Neural cell (in vitro differentiated cells): ENCODE measurements at regions not wholly inside any gene's neighbourhood (a gene's known extent, or its start where the extent isn't known, plus 50 kb on each side); places are given as distances from the start of the nearest gene placed in this dataset.

Source experiments
- H2AFZ ChIP-seq: fragments of 200-600, 300-800 bp; sonication (generic), shearing (Covaris generic); 2 replicates; pipeline ENCODE4 v1.6.0; 2014; ENCODE audit warnings: low read depth, mild to moderate bottlenecking, antibody characterized with exemption, low read length, moderate library complexity
- H3F3A ChIP-seq: fragments of 200-600 bp; shearing (Covaris generic); 2 replicates; pipeline ENCODE4 v1.6.1; 2016; ENCODE audit warnings: mild to moderate bottlenecking, moderate library complexity, mixed read lengths, antibody characterized with exemption, low read length; ENCODE audit not compliant: insufficient read depth, poor library complexity, severe bottlenecking
- H3K27ac ChIP-seq: fragments of 200-600, 300-800 bp; sonication (generic), shearing (Covaris generic); 2 replicates; pipeline ENCODE4 v1.5.1; 2014; ENCODE audit warnings: mild to moderate bottlenecking, low read length, moderate library complexity
- H3K27me3 ChIP-seq: fragments of 300-800, 200-600 bp; sonication (generic), shearing (Covaris generic); 2 replicates; pipeline ENCODE4 v1.6.0; 2014; ENCODE audit warnings: mild to moderate bottlenecking, low read depth, low read length, moderate library complexity; ENCODE audit not compliant: insufficient read depth
- H3K36me3 ChIP-seq: fragments of 300-800, 200-600 bp; sonication (generic), shearing (Covaris generic); 2 replicates; pipeline ENCODE4 v1.5.1; 2014; ENCODE audit warnings: mild to moderate bottlenecking, antibody characterized with exemption, low read length, moderate library complexity; ENCODE audit not compliant: insufficient read depth
- H3K4me2 ChIP-seq: fragments of 300-800, 200-600 bp; sonication (generic), shearing (Covaris generic); 2 replicates; pipeline ENCODE4 v1.6.0; 2014; ENCODE audit warnings: mild to moderate bottlenecking, low read length
- H3K4me3 ChIP-seq: fragments of 300-800, 200-600 bp; sonication (generic), shearing (Covaris generic); 2 replicates; pipeline ENCODE4 v1.5.1; 2014; ENCODE audit warnings: mild to moderate bottlenecking, low read length, moderate library complexity
- H3K79me2 ChIP-seq: fragments of 200-600 bp; shearing (Covaris generic); replicated peaks from 2 replicates; pipeline ENCODE4 v1.6.0; 2014; ENCODE audit warnings: mild to moderate bottlenecking, low read length, moderate library complexity; ENCODE audit not compliant: insufficient read depth
- H3K9ac ChIP-seq: fragments of 300-800, 200-600 bp; sonication (generic), shearing (Covaris generic); 2 replicates; pipeline ENCODE4 v1.6.1; 2016; ENCODE audit warnings: mild to moderate bottlenecking, low read length, mixed read lengths
- H3K9me2 ChIP-seq: fragments of 200-600 bp; shearing (Covaris generic); 2 replicates; pipeline ENCODE4 v1.6.1; 2016; ENCODE audit warnings: mild to moderate bottlenecking, low read length, mixed read lengths; ENCODE audit not compliant: insufficient read depth
- H3K9me3 ChIP-seq: fragments of 200-600, 300-800 bp; sonication (generic), shearing (Covaris generic); 2 replicates; pipeline ENCODE4 v1.6.1; 2016; ENCODE audit warnings: mild to moderate bottlenecking, mixed run types, low read length, moderate library complexity, mixed read lengths
- H4K20me1 ChIP-seq: fragments of 200-600 bp; shearing (Covaris generic); 2 replicates; pipeline ENCODE4 v1.6.1; 2016; ENCODE audit warnings: mild to moderate bottlenecking, mixed run types; ENCODE audit not compliant: insufficient read depth
- EP300 ChIP-seq: fragments of 450-650 bp; conservative IDR thresholded peaks from 2 replicates; pipeline ENCODE4 v1.6.1; 2014; ENCODE audit warnings: antibody characterized with exemption, mild to moderate bottlenecking, moderate library complexity; ENCODE audit not compliant: poor library complexity, severe bottlenecking
- EZH2 ChIP-seq: fragments of 200-600, 300-800 bp; shearing (Covaris generic), sonication (generic); IDR thresholded peaks from 2 replicates; pipeline ENCODE4 v1.6.1; 2014; ENCODE audit warnings: antibody characterized with exemption, low read length, borderline replicate concordance, mild to moderate bottlenecking; ENCODE audit not compliant: insufficient read depth, poor library complexity, severe bottlenecking
- MXI1 ChIP-seq: fragments of 450-650 bp; conservative IDR thresholded peaks from 2 replicates; pipeline ENCODE4 v1.6.1; 2014; ENCODE audit warnings: antibody characterized with exemption, mild to moderate bottlenecking; ENCODE audit not compliant: poor library complexity, severe bottlenecking
- POLR2AphosphoS5 ChIP-seq: IDR thresholded peaks from 2 replicates; pipeline ENCODE4 v1.6.1; 2012
- RAD21 ChIP-seq: fragments of 450-650 bp; conservative IDR thresholded peaks from 2 replicates; pipeline ENCODE4 v1.6.1; 2014; ENCODE audit warnings: antibody characterized with exemption, mild to moderate bottlenecking, moderate library complexity
- SMC3 ChIP-seq: fragments of 450-650 bp; conservative IDR thresholded peaks from 2 replicates; pipeline ENCODE4 v1.6.1; 2014; ENCODE audit warnings: antibody characterized with exemption, mild to moderate bottlenecking, moderate library complexity; ENCODE audit not compliant: poor library complexity
- TAF1 ChIP-seq: IDR thresholded peaks from 2 replicates; pipeline ENCODE4 v1.6.1; 2012; ENCODE audit warnings: low read depth
- TF ChIP-seq, protein P1 (sequence below): IDR thresholded peaks from 2 replicates; pipeline ENCODE4 v1.6.1; 2012; ENCODE audit warnings: borderline replicate concordance
- TF ChIP-seq, protein P2 (sequence below): fragments of 450-650 bp; IDR thresholded peaks from 2 replicates; pipeline ENCODE4 v1.5.1; 2014; ENCODE audit warnings: antibody characterized with exemption, mild to moderate bottlenecking, moderate library complexity; ENCODE audit not compliant: poor library complexity, severe bottlenecking

DNA sequence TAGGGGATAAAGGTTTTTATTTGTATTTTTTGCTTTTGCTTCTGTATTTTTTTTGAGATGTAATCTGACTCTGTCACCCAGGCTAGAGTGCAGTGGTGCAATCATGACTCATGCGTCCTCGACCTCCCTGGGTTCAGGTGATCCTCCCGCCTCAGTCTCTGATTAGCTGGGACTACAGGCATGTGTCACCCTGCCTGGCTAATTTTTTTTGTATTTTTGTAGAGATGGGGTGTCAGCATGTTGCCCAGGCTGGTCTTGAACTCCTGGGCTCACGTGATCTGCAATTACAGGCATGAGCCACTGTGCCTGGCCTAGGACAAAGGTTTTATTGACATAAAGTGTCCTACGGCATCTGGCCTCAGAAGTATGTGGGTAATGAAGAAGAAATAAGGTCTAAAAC is 297.1 kb upstream of the C9orf72 start:
- Histone ChIP-seq H3F3A (no peaks in the 10 kb centered on the region), H3K9ac (no peak overlapping the region), H2AFZ (no peak overlapping the region), H3K27me3 (no peaks in the 10 kb centered on the region), H3K9me3 (peaks cover 4% of the 10 kb centered on the region), H3K9me2 (no peaks in the 10 kb centered on the region), H3K27ac (no peak overlapping the region), H4K20me1 (no peaks in the 10 kb centered on the region), H3K36me3 (no peaks in the 10 kb centered on the region), H3K4me2 (no peak overlapping the region), H3K79me2 (no peaks in the 10 kb centered on the region), H3K4me3 (no peak overlapping the region)
- TF ChIP-seq, protein P1, sequence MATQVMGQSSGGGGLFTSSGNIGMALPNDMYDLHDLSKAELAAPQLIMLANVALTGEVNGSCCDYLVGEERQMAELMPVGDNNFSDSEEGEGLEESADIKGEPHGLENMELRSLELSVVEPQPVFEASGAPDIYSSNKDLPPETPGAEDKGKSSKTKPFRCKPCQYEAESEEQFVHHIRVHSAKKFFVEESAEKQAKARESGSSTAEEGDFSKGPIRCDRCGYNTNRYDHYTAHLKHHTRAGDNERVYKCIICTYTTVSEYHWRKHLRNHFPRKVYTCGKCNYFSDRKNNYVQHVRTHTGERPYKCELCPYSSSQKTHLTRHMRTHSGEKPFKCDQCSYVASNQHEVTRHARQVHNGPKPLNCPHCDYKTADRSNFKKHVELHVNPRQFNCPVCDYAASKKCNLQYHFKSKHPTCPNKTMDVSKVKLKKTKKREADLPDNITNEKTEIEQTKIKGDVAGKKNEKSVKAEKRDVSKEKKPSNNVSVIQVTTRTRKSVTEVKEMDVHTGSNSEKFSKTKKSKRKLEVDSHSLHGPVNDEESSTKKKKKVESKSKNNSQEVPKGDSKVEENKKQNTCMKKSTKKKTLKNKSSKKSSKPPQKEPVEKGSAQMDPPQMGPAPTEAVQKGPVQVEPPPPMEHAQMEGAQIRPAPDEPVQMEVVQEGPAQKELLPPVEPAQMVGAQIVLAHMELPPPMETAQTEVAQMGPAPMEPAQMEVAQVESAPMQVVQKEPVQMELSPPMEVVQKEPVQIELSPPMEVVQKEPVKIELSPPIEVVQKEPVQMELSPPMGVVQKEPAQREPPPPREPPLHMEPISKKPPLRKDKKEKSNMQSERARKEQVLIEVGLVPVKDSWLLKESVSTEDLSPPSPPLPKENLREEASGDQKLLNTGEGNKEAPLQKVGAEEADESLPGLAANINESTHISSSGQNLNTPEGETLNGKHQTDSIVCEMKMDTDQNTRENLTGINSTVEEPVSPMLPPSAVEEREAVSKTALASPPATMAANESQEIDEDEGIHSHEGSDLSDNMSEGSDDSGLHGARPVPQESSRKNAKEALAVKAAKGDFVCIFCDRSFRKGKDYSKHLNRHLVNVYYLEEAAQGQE, result no peak
- TF ChIP-seq EP300 (no peak), MXI1 (no peak), SMC3 (no peak), RAD21 (no peak), POLR2AphosphoS5 (no peak), TAF1 (no peak), EZH2 (no peak)
- TF ChIP-seq, protein P2, sequence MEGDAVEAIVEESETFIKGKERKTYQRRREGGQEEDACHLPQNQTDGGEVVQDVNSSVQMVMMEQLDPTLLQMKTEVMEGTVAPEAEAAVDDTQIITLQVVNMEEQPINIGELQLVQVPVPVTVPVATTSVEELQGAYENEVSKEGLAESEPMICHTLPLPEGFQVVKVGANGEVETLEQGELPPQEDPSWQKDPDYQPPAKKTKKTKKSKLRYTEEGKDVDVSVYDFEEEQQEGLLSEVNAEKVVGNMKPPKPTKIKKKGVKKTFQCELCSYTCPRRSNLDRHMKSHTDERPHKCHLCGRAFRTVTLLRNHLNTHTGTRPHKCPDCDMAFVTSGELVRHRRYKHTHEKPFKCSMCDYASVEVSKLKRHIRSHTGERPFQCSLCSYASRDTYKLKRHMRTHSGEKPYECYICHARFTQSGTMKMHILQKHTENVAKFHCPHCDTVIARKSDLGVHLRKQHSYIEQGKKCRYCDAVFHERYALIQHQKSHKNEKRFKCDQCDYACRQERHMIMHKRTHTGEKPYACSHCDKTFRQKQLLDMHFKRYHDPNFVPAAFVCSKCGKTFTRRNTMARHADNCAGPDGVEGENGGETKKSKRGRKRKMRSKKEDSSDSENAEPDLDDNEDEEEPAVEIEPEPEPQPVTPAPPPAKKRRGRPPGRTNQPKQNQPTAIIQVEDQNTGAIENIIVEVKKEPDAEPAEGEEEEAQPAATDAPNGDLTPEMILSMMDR, result no peak

DNA sequence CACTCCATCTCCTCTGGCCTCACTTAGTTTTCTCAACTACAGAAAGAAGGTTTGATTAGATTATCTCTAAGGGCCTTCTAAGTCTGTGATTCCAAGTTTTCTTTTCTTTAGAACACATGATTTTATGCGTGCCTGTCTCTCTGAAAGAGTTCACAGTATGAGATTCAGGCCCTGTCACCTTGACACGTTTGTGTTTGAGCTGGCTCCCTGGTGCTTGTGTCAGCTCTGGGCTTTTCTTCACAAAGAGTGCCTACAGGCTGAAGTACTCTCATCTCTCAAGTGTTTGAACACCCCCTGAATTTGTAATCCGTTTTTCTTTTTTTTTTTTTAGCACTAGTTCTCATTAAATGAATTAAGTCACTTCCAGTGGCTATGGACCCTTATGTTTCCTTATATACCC is 306.9 kb upstream of the C9orf72 start:
- no peaks in the 10 kb centered on the region for H3K79me2 ChIP-seq
- H3K9me2 ChIP-seq, result no peaks in the 10 kb centered on the region
- H3K9me3 ChIP-seq, result no peaks in the 10 kb centered on the region
- H3K4me3 ChIP-seq, result no peak overlapping the region
- no peak overlapping the region for H3K9ac ChIP-seq
- no peak overlapping the region for H3K4me2 ChIP-seq
- no peak for TF ChIP-seq TAF1
- TF ChIP-seq SMC3, result no peak
- TF ChIP-seq RAD21, result no peak
- peak; percentile 53 for TF ChIP-seq POLR2AphosphoS5
- TF ChIP-seq, protein P1, result no peak
- TF ChIP-seq EZH2, result no peak
- TF ChIP-seq, protein P2, result no peak
- peak; percentile 82 for TF ChIP-seq EP300
- no peak for TF ChIP-seq MXI1
- H3K27ac ChIP-seq, result peak overlapping the region; percentile 44
- no peaks in the 10 kb centered on the region for H4K20me1 ChIP-seq
- H3K27me3 ChIP-seq, result no peaks in the 10 kb centered on the region
- peaks cover 2% of the 10 kb centered on the region for H3F3A ChIP-seq
- no peak overlapping the region for H2AFZ ChIP-seq
- H3K36me3 ChIP-seq, result no peaks in the 10 kb centered on the region
